ENCODE measurements at regions not wholly inside any gene's neighbourhood (a gene's known extent, or its start where the extent isn't known, plus 50 kb on each side); places are given as distances from the start of the nearest gene placed in this dataset.

DNA sequence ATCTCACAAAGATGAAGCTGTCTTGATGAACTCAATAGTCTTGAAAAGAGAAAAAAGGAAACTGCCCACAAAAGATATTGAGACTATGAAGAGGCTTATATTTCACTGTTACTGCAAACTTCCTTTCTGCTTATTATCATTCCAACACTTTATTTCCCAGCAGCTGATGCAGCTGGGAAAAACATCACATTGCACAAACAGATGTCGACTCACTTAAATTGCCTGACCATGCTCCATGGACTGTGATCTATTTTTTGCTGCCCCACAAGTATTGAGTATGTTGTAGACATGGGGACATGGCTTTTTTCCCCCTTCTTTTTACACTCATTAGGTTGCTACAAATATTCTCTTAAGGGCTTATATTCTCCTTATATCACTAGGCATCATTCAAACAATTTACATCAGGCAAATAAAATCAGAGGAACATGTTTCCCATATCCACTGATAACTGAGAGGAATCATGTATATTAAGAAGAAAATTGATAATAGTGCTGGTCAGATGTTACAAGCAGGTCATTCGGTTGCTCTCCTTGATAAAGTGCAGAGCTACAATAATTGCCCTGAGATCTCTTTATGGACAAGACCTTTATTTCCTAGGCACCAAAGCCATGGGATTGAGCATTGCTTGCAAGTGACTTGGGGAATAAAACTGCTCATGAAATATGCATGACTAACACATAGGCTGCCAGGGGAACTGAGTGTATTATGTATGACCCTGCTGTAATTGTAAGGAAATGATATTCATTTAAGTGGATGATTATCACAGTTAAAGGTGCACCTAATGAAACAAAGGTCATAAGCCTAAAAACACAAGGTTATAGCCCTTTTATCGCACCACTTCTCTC, 509.9 kb downstream of the ZNF608 start:
- ChIA-PET CTCF (no interaction called here), POLR2A (no interaction called here)
- no peak for TF ChIP-seq ZNF785 (tag by site-specific recombination; IDR thresholded peaks at IDR 0.05)
- no peak for TF ChIP-seq REPIN1 (tag by site-specific recombination; IDR thresholded peaks at IDR 0.05; ENCODE audit: low read depth)
- TF ChIP-seq RBAK (tag by site-specific recombination; IDR thresholded peaks at IDR 0.05), result no peak
- no peak for TF ChIP-seq ZNF747 (tag by site-specific recombination; IDR thresholded peaks at IDR 0.05)
- no peak for TF ChIP-seq GLI2 (tag by site-specific recombination; IDR thresholded peaks at IDR 0.05; ENCODE audit: borderline replicate concordance, low read depth)
- no peak for TF ChIP-seq ZNF585B (tag by site-specific recombination; IDR thresholded peaks at IDR 0.05)
- no peak for TF ChIP-seq ZNF133 (tag by site-specific recombination; IDR thresholded peaks at IDR 0.05)
- no peak for TF ChIP-seq ZNF16 (tag by site-specific recombination; IDR thresholded peaks at IDR 0.05; ENCODE audit: low read depth)
- TF ChIP-seq, protein P1, sequence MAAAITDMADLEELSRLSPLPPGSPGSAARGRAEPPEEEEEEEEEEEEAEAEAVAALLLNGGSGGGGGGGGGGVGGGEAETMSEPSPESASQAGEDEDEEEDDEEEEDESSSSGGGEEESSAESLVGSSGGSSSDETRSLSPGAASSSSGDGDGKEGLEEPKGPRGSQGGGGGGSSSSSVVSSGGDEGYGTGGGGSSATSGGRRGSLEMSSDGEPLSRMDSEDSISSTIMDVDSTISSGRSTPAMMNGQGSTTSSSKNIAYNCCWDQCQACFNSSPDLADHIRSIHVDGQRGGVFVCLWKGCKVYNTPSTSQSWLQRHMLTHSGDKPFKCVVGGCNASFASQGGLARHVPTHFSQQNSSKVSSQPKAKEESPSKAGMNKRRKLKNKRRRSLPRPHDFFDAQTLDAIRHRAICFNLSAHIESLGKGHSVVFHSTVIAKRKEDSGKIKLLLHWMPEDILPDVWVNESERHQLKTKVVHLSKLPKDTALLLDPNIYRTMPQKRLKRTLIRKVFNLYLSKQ (tag by site-specific recombination; IDR thresholded peaks at IDR 0.05; ENCODE audit: borderline replicate concordance), result no peak
- Histone ChIP-seq H3K27ac (ENCODE audit: extremely low read depth, low read depth, low read length) (no peak overlapping the region), H3K4me3 (ENCODE audit: low read depth, low read length) (no peak overlapping the region), H3K9me3 (ENCODE audit: control insufficient read depth, insufficient read depth, low read depth, low read length) (no peaks in the 10 kb centered on the region), H3K4me1 (ENCODE audit: control insufficient read depth, insufficient read depth, low read length) (peaks cover 10% of the 10 kb centered on the region), H3K36me3 (ENCODE audit: control insufficient read depth in 2 of 2, insufficient read depth in 1 of 2, low read length in 2 of 2) (no peaks in the 10 kb centered on the region)

DNA sequence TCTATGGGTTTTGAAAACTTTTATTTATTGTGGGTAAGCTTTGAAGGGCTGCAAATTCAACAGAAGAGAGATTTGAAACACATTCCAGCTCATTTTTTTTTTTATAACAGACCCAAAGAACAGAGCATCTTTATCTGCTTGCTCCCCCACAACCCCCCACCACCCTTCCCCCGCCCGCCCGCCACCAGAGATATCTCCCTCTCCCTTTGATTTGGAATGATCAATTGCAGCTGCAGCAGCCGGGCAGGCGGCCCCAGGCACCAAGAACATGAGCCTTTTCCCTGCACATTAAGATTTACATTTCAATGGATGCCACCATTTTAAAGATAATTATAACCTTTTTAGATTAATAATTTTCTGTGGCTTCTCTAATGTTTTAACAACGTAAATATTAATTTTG, 510.9 kb downstream of the ZNF608 start:
- Histone ChIP-seq H3K9me3 (ENCODE audit: control insufficient read depth, insufficient read depth, low read depth, low read length) (no peaks in the 10 kb centered on the region), H3K27ac (ENCODE audit: extremely low read depth, low read depth, low read length) (no peak overlapping the region), H3K36me3 (ENCODE audit: control insufficient read depth in 2 of 2, insufficient read depth in 1 of 2, low read length in 2 of 2) (no peaks in the 10 kb centered on the region), H3K4me3 (ENCODE audit: low read depth, low read length) (no peak overlapping the region), H3K4me1 (ENCODE audit: control insufficient read depth, insufficient read depth, low read length) (peaks cover 10% of the 10 kb centered on the region)
- TF ChIP-seq, protein P2, sequence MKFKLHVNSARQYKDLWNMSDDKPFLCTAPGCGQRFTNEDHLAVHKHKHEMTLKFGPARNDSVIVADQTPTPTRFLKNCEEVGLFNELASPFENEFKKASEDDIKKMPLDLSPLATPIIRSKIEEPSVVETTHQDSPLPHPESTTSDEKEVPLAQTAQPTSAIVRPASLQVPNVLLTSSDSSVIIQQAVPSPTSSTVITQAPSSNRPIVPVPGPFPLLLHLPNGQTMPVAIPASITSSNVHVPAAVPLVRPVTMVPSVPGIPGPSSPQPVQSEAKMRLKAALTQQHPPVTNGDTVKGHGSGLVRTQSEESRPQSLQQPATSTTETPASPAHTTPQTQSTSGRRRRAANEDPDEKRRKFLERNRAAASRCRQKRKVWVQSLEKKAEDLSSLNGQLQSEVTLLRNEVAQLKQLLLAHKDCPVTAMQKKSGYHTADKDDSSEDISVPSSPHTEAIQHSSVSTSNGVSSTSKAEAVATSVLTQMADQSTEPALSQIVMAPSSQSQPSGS (tag by site-specific recombination; IDR thresholded peaks at IDR 0.05; ENCODE audit: low read depth), result no peak
- no peak for TF ChIP-seq ZNF624 (tag by site-specific recombination; IDR thresholded peaks at IDR 0.05)
- TF ChIP-seq ZNF433 (tag by site-specific recombination; IDR thresholded peaks at IDR 0.05; ENCODE audit: low read depth), result no peak
- TF ChIP-seq, protein P3, sequence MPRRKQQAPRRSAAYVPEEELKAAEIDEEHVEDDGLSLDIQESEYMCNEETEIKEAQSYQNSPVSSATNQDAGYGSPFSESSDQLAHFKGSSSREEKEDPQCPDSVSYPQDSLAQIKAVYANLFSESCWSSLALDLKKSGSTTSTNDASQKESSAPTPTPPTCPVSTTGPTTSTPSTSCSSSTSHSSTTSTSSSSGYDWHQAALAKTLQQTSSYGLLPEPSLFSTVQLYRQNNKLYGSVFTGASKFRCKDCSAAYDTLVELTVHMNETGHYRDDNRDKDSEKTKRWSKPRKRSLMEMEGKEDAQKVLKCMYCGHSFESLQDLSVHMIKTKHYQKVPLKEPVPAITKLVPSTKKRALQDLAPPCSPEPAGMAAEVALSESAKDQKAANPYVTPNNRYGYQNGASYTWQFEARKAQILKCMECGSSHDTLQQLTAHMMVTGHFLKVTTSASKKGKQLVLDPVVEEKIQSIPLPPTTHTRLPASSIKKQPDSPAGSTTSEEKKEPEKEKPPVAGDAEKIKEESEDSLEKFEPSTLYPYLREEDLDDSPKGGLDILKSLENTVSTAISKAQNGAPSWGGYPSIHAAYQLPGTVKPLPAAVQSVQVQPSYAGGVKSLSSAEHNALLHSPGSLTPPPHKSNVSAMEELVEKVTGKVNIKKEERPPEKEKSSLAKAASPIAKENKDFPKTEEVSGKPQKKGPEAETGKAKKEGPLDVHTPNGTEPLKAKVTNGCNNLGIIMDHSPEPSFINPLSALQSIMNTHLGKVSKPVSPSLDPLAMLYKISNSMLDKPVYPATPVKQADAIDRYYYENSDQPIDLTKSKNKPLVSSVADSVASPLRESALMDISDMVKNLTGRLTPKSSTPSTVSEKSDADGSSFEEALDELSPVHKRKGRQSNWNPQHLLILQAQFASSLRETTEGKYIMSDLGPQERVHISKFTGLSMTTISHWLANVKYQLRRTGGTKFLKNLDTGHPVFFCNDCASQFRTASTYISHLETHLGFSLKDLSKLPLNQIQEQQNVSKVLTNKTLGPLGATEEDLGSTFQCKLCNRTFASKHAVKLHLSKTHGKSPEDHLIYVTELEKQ (tag by site-specific recombination; IDR thresholded peaks at IDR 0.05; ENCODE audit: borderline replicate concordance), result no peak
- TF ChIP-seq ZNF600 (tag by site-specific recombination; IDR thresholded peaks at IDR 0.05), result no peak
- TF ChIP-seq SCRT1 (tag by site-specific recombination; IDR thresholded peaks at IDR 0.05; ENCODE audit: borderline replicate concordance), result no peak
- TF ChIP-seq ZSCAN30 (tag by site-specific recombination; IDR thresholded peaks at IDR 0.05), result no peak
- no peak for TF ChIP-seq ZNF354C (tag by site-specific recombination; IDR thresholded peaks at IDR 0.05; ENCODE audit: borderline replicate concordance, low read depth)
- TF ChIP-seq EGR2 (tag by site-specific recombination; IDR thresholded peaks at IDR 0.05; ENCODE audit: low read depth), result no peak
- TF ChIP-seq, protein P4, sequence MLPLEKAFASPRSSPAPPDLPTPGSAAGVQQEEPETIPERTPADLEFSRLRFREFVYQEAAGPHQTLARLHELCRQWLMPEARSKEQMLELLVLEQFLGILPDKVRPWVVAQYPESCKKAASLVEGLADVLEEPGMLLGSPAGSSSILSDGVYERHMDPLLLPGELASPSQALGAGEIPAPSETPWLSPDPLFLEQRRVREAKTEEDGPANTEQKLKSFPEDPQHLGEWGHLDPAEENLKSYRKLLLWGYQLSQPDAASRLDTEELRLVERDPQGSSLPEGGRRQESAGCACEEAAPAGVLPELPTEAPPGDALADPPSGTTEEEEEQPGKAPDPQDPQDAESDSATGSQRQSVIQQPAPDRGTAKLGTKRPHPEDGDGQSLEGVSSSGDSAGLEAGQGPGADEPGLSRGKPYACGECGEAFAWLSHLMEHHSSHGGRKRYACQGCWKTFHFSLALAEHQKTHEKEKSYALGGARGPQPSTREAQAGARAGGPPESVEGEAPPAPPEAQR (tag by site-specific recombination; IDR thresholded peaks at IDR 0.05), result no peak
- no peak for TF ChIP-seq ZNF529 (tag by site-specific recombination; IDR thresholded peaks at IDR 0.05; ENCODE audit: insufficient replicate concordance)
- TF ChIP-seq, protein P5, sequence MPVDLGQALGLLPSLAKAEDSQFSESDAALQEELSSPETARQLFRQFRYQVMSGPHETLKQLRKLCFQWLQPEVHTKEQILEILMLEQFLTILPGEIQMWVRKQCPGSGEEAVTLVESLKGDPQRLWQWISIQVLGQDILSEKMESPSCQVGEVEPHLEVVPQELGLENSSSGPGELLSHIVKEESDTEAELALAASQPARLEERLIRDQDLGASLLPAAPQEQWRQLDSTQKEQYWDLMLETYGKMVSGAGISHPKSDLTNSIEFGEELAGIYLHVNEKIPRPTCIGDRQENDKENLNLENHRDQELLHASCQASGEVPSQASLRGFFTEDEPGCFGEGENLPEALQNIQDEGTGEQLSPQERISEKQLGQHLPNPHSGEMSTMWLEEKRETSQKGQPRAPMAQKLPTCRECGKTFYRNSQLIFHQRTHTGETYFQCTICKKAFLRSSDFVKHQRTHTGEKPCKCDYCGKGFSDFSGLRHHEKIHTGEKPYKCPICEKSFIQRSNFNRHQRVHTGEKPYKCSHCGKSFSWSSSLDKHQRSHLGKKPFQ (tag by site-specific recombination; IDR thresholded peaks at IDR 0.05), result no peak
- no peak for TF ChIP-seq RBAK (tag by site-specific recombination; IDR thresholded peaks at IDR 0.05)
- TF ChIP-seq ZNF274 (IDR thresholded peaks at IDR 0.05; ENCODE audit: low read length), result no peak
- no peak for TF ChIP-seq ZNF274 (tag by site-specific recombination; IDR thresholded peaks at IDR 0.05; ENCODE audit: borderline replicate concordance)
- ChIA-PET POLR2A (no interaction called here), CTCF (no interaction called here)

Measured in HEK293 (cell line).